ENCODE measurements at regions not wholly inside any gene's neighbourhood (a gene's known extent, or its start where the extent isn't known, plus 50 kb on each side); places are given as distances from the start of the nearest gene placed in this dataset.

DNA sequence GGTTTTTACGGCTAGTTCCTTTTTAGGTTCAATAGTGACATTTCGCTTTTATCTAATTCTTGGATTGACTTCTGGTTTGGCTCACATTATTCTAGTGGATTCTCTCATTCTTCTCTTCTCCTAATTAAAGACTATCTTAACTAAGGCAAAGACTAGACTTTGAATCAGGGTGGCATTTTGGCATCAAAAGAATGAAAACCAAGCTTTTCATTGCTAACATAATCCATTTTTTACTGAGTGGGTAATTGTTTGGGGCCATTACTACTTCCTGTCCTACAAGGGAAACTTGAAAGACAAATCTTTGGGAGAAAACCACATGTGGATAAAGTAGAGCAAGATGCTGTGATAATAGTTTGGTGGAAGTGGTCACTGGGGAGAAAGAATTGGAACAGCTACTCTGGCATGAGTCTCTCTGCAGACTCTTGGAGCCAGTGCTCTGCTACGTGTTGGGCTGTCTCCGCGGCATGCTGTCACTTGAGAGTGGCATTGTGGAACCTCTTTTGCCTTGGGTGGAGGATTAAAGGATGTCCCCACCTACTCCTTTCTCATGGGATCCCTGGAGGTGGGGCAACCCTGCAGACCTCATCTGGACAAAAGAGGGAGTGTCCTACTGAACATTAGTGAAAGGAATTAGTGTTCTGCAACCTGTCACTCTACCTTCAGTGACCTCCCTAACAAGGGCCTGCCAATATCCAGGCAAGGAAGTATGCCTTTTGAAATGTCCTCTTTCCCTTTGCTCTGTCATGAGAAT lies 280.4 kb downstream of the PSAT1 start:
- H3K9me3 Mint-ChIP-seq = no peaks in the 10 kb centered on the region
- no peak overlapping the region for H3K27ac Mint-ChIP-seq
- no peaks in the 10 kb centered on the region for H3K36me3 Mint-ChIP-seq
- no peaks in the 10 kb centered on the region for H3K4me1 Mint-ChIP-seq
- no peaks in the 10 kb centered on the region for H3K27me3 Mint-ChIP-seq
- H3K4me3 Mint-ChIP-seq = no peak overlapping the region

GRCh38 chr9:78578072-78578471 lies 281.1 kb downstream of the PSAT1 start:
- H3K36me3 Mint-ChIP-seq = no peaks in the 10 kb centered on the region
- no peaks in the 10 kb centered on the region for H3K4me1 Mint-ChIP-seq
- no peak overlapping the region for H3K4me3 Mint-ChIP-seq
- no peaks in the 10 kb centered on the region for H3K27me3 Mint-ChIP-seq
- no peaks in the 10 kb centered on the region for H3K9me3 Mint-ChIP-seq
- no peak overlapping the region for H3K27ac Mint-ChIP-seq

GRCh38 chr9:78582821-78583220 lies 285.9 kb downstream of the PSAT1 start:
- H3K9me3 Mint-ChIP-seq = peaks cover 10% of the 10 kb centered on the region
- no peak overlapping the region for H3K27ac Mint-ChIP-seq
- H3K4me1 Mint-ChIP-seq = no peaks in the 10 kb centered on the region
- H3K27me3 Mint-ChIP-seq = peaks cover 3% of the 10 kb centered on the region
- no peak overlapping the region for H3K4me3 Mint-ChIP-seq
- H3K36me3 Mint-ChIP-seq = no peaks in the 10 kb centered on the region

DNA sequence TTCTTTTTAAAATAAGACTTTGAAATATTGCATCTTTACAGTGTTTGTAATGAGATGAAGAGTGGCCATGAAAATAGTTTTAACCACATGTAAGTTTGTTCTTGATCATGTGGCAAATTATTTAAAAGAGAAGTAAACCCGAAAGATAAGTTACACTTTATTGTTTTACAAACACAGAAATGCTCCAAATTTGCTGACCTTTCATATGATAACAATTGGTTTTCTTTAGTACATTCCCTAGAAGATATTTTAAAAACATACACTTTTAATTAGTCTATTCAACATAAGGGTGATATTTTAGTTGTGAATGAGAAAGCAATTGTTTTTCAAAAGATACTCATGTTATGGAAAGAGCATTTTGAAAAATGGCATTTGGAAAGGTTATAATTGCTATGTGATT lies 287.7 kb downstream of the PSAT1 start:
- Mint-ChIP-seq H3K4me1 (no peaks in the 10 kb centered on the region), H3K27me3 (peaks cover 3% of the 10 kb centered on the region), H3K27ac (no peak overlapping the region), H3K36me3 (no peaks in the 10 kb centered on the region), H3K4me3 (no peak overlapping the region), H3K9me3 (peaks cover 10% of the 10 kb centered on the region)

DNA sequence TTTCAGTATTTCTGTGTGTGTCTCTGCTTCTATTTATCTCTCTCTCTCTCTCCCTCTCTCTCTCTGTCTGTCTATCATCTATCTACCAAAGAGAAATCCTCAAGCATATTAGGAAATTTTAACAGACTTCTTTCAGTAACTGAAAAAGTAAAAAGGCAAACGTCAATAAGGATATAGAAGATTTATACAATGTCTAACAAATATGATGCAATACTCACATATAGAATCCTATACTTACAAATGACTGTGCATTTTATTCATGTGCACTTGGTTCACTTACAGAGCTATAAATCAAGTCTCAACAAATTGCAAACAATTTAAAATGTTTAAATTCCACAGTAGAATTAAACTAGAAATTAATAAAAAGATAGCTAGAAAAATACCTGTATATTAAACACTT lies 289.0 kb downstream of the PSAT1 start:
- H3K27me3 Mint-ChIP-seq = peaks cover 3% of the 10 kb centered on the region
- H3K36me3 Mint-ChIP-seq = no peaks in the 10 kb centered on the region

GRCh38 chr9:78590068-78590467 lies 293.1 kb downstream of the PSAT1 start:
- Mint-ChIP-seq H3K27me3 (no peaks in the 10 kb centered on the region), H3K36me3 (no peaks in the 10 kb centered on the region), H3K27ac (no peak overlapping the region), H3K4me1 (no peaks in the 10 kb centered on the region), H3K9me3 (peaks cover 10% of the 10 kb centered on the region), H3K4me3 (no peak overlapping the region)

More for the DNA sequence above, 289.0 kb downstream of the PSAT1 start:
- H3K4me1 Mint-ChIP-seq = no peaks in the 10 kb centered on the region
- no peak overlapping the region for H3K27ac Mint-ChIP-seq
- H3K9me3 Mint-ChIP-seq = peaks cover 10% of the 10 kb centered on the region
- H3K4me3 Mint-ChIP-seq = no peak overlapping the region

DNA sequence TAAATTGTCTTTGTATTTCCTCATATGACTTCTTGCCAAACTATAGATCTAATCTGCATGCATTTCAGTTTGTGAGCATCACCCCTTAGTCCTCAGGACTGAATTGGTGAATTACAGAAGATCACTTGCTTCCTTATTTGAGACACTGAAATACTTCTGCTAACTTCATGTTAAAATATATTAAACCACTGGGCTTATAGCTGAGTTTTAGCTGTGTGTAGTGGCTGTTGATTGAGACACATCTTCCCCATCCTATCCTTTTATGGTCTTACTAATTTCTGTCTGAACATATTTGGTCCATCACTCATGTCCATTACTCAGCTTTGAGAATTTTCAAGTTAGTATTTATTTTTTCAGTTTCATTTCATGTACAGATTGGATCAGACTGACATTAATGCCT lies 295.9 kb downstream of the PSAT1 start:
- peaks cover 3% of the 10 kb centered on the region for H3K27me3 Mint-ChIP-seq
- H3K4me3 Mint-ChIP-seq = no peak overlapping the region
- no peak overlapping the region for H3K27ac Mint-ChIP-seq
- H3K4me1 Mint-ChIP-seq = no peaks in the 10 kb centered on the region
- no peaks in the 10 kb centered on the region for H3K36me3 Mint-ChIP-seq
- H3K9me3 Mint-ChIP-seq = no peaks in the 10 kb centered on the region

GRCh38 chr9:78595200-78595945 lies 298.4 kb downstream of the PSAT1 start:
- no peak overlapping the region for H3K27ac Mint-ChIP-seq
- H3K36me3 Mint-ChIP-seq = no peaks in the 10 kb centered on the region
- H3K27me3 Mint-ChIP-seq = peaks cover 6% of the 10 kb centered on the region
- H3K4me3 Mint-ChIP-seq = no peak overlapping the region
- no peaks in the 10 kb centered on the region for H3K9me3 Mint-ChIP-seq
- no peaks in the 10 kb centered on the region for H3K4me1 Mint-ChIP-seq

DNA sequence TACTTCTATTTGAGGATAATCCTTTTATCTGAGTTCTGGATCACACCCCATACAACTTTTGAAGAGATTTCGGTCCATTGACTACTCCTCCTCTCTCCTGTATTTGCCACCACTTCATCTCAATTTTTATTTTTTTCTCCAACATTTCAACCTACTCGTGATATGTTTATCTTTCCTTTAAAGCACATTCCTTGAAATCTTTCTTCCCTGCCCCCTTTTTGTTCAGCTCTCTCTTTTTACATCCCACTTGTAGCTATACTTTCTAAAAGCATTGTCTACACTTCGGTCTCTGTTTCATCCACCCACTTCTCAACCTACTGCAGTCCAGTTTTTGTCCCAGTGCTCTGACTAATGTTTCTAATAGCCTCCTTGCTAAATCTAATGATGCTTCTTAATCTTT lies 299.4 kb downstream of the PSAT1 start:
- H3K27ac Mint-ChIP-seq = no peak overlapping the region
- H3K4me3 Mint-ChIP-seq = no peak overlapping the region
- no peaks in the 10 kb centered on the region for H3K36me3 Mint-ChIP-seq
- H3K4me1 Mint-ChIP-seq = no peaks in the 10 kb centered on the region
- no peaks in the 10 kb centered on the region for H3K9me3 Mint-ChIP-seq
- peaks cover 6% of the 10 kb centered on the region for H3K27me3 Mint-ChIP-seq

DNA sequence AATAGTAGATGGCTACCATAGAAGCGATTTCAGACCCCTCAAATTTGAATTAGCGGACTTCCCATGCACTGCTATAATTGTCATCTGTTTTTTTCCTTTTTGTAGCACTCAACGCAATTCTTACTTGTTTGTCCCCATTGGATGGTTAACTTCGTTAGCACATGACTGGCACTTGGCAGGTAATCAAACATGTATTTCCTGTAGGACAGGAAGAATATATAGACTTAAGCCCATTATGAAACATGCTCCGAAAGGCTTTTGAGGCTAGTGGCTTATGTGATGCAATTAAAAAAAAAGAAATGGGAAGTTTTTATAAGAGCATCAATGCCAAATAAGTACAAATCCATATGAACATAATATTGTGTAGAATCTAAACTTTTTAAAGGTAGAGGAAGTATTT lies 301.2 kb downstream of the PSAT1 start:
- no peak overlapping the region for H3K27ac Mint-ChIP-seq
- H3K4me3 Mint-ChIP-seq = no peak overlapping the region
- no peaks in the 10 kb centered on the region for H3K9me3 Mint-ChIP-seq
- no peaks in the 10 kb centered on the region for H3K4me1 Mint-ChIP-seq
- H3K27me3 Mint-ChIP-seq = peaks cover 7% of the 10 kb centered on the region
- H3K36me3 Mint-ChIP-seq = no peaks in the 10 kb centered on the region

DNA sequence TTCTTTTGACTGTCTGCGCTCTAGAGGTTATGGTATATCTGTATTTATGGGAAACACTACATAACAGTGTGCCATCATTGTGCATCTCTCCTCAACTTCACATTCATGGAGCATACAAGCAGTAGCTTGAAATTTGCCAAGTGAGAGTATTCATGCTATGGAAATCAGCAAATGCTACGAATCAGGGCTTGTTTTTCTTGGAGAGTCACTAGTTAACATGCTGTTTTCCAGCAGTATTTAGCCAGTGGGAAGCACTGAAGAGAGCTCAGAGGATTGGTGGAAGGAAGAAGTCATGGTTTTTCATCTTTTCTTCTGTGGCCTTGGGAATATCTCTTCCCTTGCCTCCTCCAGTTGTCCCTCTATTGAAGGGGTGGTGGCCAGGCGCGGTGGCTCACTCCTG lies 303.0 kb downstream of the PSAT1 start:
- Mint-ChIP-seq H3K36me3 (no peaks in the 10 kb centered on the region), H3K27ac (no peak overlapping the region), H3K27me3 (peaks cover 8% of the 10 kb centered on the region), H3K9me3 (no peaks in the 10 kb centered on the region), H3K4me1 (no peaks in the 10 kb centered on the region), H3K4me3 (no peak overlapping the region)

DNA sequence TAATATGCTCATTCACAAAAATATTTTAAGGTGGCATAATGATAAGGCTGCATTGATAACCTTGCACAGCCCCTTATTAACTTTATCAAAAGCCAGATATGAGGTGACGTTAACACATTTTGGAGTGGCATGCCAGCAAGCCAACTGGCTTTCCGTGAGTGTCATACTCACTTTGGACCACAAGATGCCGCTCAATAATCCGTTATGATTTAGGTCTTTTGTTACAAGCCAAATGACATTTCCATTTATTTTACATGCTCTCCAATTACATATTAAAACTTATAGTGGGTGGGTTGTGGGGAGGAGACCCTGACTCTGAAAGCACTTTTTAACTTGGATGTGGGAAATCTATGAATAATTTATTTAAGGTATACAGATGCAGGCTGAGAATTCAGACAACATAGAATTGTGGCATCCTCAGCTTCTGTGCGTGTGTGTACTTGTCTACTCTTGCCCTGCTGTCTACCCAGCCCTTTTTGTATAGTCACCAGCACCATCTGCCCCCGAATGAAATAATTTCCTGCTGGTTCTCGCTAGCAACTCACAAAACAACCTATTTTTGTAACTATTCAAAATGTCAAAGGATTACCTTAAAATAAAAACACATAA lies 305.1 kb downstream of the PSAT1 start:
- H3K36me3 Mint-ChIP-seq = no peaks in the 10 kb centered on the region
- peaks cover 7% of the 10 kb centered on the region for H3K27me3 Mint-ChIP-seq
- no peaks in the 10 kb centered on the region for H3K4me1 Mint-ChIP-seq
- H3K9me3 Mint-ChIP-seq = no peaks in the 10 kb centered on the region
- H3K27ac Mint-ChIP-seq = no peak overlapping the region
- H3K4me3 Mint-ChIP-seq = no peak overlapping the region

DNA sequence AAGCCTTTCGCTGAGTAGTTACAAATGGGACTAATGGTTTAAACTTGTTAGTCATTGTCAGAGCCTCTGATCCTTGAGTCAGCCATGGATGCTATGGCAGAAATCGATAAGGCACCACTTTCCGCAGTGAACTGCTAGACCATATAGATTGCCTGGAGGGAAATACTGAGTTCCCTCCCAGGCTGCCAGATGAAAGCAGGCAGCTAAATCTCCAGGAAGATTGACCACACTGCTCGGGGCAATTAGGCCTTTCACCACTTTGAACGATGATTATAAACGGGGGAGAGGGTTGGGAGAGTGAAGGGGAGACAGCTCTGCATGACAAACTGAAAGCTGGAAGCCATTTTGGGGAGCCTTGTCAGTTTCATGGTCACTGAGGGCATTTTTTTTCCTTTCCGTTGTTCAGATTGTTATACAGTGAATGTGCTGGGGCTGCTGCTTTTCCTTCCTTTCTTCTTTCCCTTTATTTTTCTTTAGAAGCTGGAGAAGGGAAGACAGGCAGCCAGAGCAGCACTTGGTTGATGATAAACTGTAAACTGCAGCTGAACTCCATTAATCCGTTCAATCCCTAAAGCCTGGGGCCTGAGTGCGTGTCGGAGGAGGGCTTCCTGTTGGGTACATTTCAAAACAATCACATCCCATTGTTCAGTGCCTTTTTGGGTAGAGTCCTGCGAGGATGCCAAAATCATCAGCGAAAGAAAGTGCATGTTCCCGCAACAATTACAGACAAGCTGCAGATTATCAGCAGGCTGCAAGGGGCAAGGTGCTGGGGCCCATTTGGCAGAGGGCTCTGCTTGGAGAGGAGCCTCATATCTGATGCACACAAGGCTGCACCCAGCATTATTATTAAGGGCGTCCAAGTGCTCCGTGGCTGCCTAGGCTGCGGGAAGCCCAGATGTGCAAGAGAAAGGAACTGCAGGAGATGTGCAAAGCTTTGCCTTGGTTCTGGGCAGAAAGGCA lies 308.4 kb downstream of the PSAT1 start:
- peaks cover 2% of the 10 kb centered on the region for H3K27me3 Mint-ChIP-seq
- H3K36me3 Mint-ChIP-seq = no peaks in the 10 kb centered on the region
- H3K4me3 Mint-ChIP-seq = no peak overlapping the region
- H3K27ac Mint-ChIP-seq = no peak overlapping the region
- H3K4me1 Mint-ChIP-seq = no peaks in the 10 kb centered on the region
- no peaks in the 10 kb centered on the region for H3K9me3 Mint-ChIP-seq

- Mint-ChIP-seq H3K27me3 (peaks cover 2% of the 10 kb centered on the region), H3K9me3 (no peaks in the 10 kb centered on the region), H3K27ac (no peak overlapping the region), H3K36me3 (no peaks in the 10 kb centered on the region), H3K4me1 (no peaks in the 10 kb centered on the region), H3K4me3 (no peak overlapping the region)
Measured at GRCh38 chr9:78606001-78606379, 309.1 kb downstream of the PSAT1 start.

GRCh38 chr9:78607853-78608252 lies 310.9 kb downstream of the PSAT1 start:
- Mint-ChIP-seq H3K27ac (no peak overlapping the region), H3K9me3 (no peaks in the 10 kb centered on the region)

More at GRCh38 chr9:78607853-78608252, 310.9 kb downstream of the PSAT1 start:
- H3K36me3 Mint-ChIP-seq = no peaks in the 10 kb centered on the region
- H3K27me3 Mint-ChIP-seq = peaks cover 1% of the 10 kb centered on the region
- H3K4me1 Mint-ChIP-seq = no peaks in the 10 kb centered on the region
- no peak overlapping the region for H3K4me3 Mint-ChIP-seq

All from activated naive CD4-positive, alpha-beta T cell treated with anti-CD3 and anti-CD28 coated beads, Interleukin-2, amount 50 U/mL, for 24 hours (primary cell).